SK-N-SH (cell line): ENCODE measurements at regions not wholly inside any gene's neighbourhood (a gene's known extent, or its start where the extent isn't known, plus 50 kb on each side); places are given as distances from the start of the nearest gene placed in this dataset.

Experiments
- CTCF ChIA-PET: fragments of 300-600, 350-600 bp; formaldehyde crosslinking; extraction: SDS; loops from one replicate; lab custom pipeline; 2021; lab: Yijun Ruan, JAX
- POLR2A ChIA-PET: fragments of 350-600 bp; sonication (Branson Sonifier 250); formaldehyde crosslinking; extraction: SDS; loops from one replicate; lab custom pipeline; 2020; ENCODE audit warnings: antibody characterized with exemption, inconsistent platforms; lab: Yijun Ruan, JAX
- DNase-seq: peaks from one replicate; pipeline ENCODE4 v3.0.0; 2012
- H2AFZ ChIP-seq: fragments of 200-600 bp; sonication (generic); 2 replicates; pipeline ENCODE4 v1.8.1; 2016; ENCODE audit warnings: antibody characterized with exemption, mild to moderate bottlenecking, low read depth
- H3F3A ChIP-seq: fragments of 200-600 bp; sonication (generic); replicated peaks from 2 replicates; pipeline ENCODE3; 2016; ENCODE audit warnings: antibody characterized with exemption, mild to moderate bottlenecking; ENCODE audit not compliant: insufficient read depth
- H3K27ac ChIP-seq, 2 experiments: fragments of 200-500 bp in 1 of 2; fragments of 200-600 bp in 1 of 2; sonication (Bioruptor generic) in 1 of 2; sonication (generic), shearing (Covaris generic) in 1 of 2; 2 replicates each; pipeline versions ENCODE4 v1.5.1 to v1.6.1; 2014 to 2016; ENCODE audit warnings: low read depth in 2 of 2, inconsistent platforms in 1 of 2, low read length in 1 of 2, mild to moderate bottlenecking in 1 of 2, mixed read lengths in 1 of 2
- H3K27me3 ChIP-seq: fragments of 200-600 bp; sonication (generic), shearing (Covaris generic); 2 replicates; pipeline ENCODE4 v1.6.1; 2016; ENCODE audit warnings: mixed run types; ENCODE audit not compliant: insufficient read depth
- H3K36me3 ChIP-seq, 2 experiments: fragments of 200-500 bp in 1 of 2; fragments of 200-600 bp in 1 of 2; sonication (Bioruptor generic) in 1 of 2; sonication (generic) in 1 of 2; replicated peaks in 1 of 2; 2 replicates each; pipeline versions ENCODE3 to v1.5.1; 2014 to 2016; ENCODE audit warnings: low read length in 1 of 2, mild to moderate bottlenecking in 1 of 2; ENCODE audit not compliant: insufficient read depth in 2 of 2, control insufficient read depth in 1 of 2
- H3K4me1 ChIP-seq, 2 experiments: fragments of 200-500 bp in 1 of 2; fragments of 200-600 bp in 1 of 2; sonication (Bioruptor generic) in 1 of 2; sonication (generic), shearing (Covaris generic) in 1 of 2; 2 replicates each; pipeline versions ENCODE4 v1.5.1 to v1.6.1; 2014 to 2016; ENCODE audit warnings: low read depth in 1 of 2, low read length in 1 of 2, mixed run types in 1 of 2; ENCODE audit not compliant: insufficient read depth in 2 of 2, control insufficient read depth in 1 of 2
- H3K4me2 ChIP-seq: fragments of 200-600 bp; sonication (generic), shearing (Covaris generic); 2 replicates; pipeline ENCODE4 v1.6.1; 2017; ENCODE audit warnings: mixed run types
- H3K4me3 ChIP-seq, 2 experiments: fragments of 200-500 bp in 1 of 2; fragments of 200-600 bp in 1 of 2; sonication (Bioruptor generic) in 1 of 2; sonication (generic), shearing (Covaris generic) in 1 of 2; 2 replicates each; pipeline versions ENCODE4 v1.5.1 to v1.8.1; 2014 to 2016; ENCODE audit warnings: low read depth in 2 of 2, inconsistent platforms in 1 of 2, low read length in 1 of 2, mild to moderate bottlenecking in 1 of 2, mixed read lengths in 1 of 2, moderate library complexity in 1 of 2
- H3K79me2 ChIP-seq: fragments of 200-600 bp; sonication (generic); 2 replicates; pipeline ENCODE4 v1.8.1; 2017; ENCODE audit warnings: mild to moderate bottlenecking; ENCODE audit not compliant: insufficient read depth
- H3K9ac ChIP-seq: fragments of 200-600 bp; sonication (generic); 2 replicates; pipeline ENCODE4 v1.6.1; 2017; ENCODE audit warnings: mixed run types
- H3K9me2 ChIP-seq: fragments of 200-600 bp; sonication (generic); 2 replicates; pipeline ENCODE4 v1.6.1; 2017; ENCODE audit warnings: mixed run types
- H3K9me3 ChIP-seq: fragments of 200-600 bp; sonication (generic); 2 replicates; pipeline ENCODE4 v1.6.1; 2017; ENCODE audit warnings: mixed run types, mild to moderate bottlenecking, moderate library complexity
- H4K20me1 ChIP-seq: fragments of 200-600 bp; sonication (generic); 2 replicates; pipeline ENCODE4 v1.6.1; 2017; ENCODE audit warnings: mild to moderate bottlenecking, mixed run types; ENCODE audit not compliant: insufficient read depth
- GATA2 ChIP-seq: sonication (generic); formaldehyde crosslinking; IDR thresholded peaks from 2 replicates; pipeline ENCODE4 v1.5.0; 2020; ENCODE audit warnings: mild to moderate bottlenecking, missing genetic modification reagents
- MEF2A ChIP-seq: IDR thresholded peaks from 2 replicates; pipeline ENCODE4 v1.4.0; 2012; ENCODE audit warnings: low read depth, borderline replicate concordance
- MXI1 ChIP-seq: IDR thresholded peaks from 2 replicates; pipeline ENCODE4 v1.6.1; 2012; ENCODE audit warnings: mild to moderate bottlenecking, low read depth, low read length, improper control_type of control experiment
- POLR2AphosphoS5 ChIP-seq: IDR thresholded peaks from 2 replicates; pipeline ENCODE4 v1.6.1; 2012; ENCODE audit warnings: low read depth, low read length
- RAD21 ChIP-seq: IDR thresholded peaks from 2 replicates; pipeline ENCODE4 v1.6.1; 2012; ENCODE audit warnings: mild to moderate bottlenecking, low read length
- RCOR1 ChIP-seq: fragments of 150-350 bp; IDR thresholded peaks from 2 replicates; pipeline ENCODE4 v1.6.1; 2017; ENCODE audit warnings: antibody characterized with exemption, low read length
- SIN3A ChIP-seq: IDR thresholded peaks from 2 replicates; pipeline ENCODE4 v1.6.1; 2012; ENCODE audit warnings: low read depth, mild to moderate bottlenecking, low read length, moderate library complexity, borderline replicate concordance
- SMC3 ChIP-seq: IDR thresholded peaks from 2 replicates; pipeline ENCODE4 v1.6.1; 2012; ENCODE audit warnings: low read depth, low read length, improper control_type of control experiment
- TCF12 ChIP-seq: IDR thresholded peaks from 2 replicates; pipeline ENCODE4 v1.4.0; 2012
- TEAD4 ChIP-seq: IDR thresholded peaks from 2 replicates; pipeline ENCODE4 v1.4.0; 2012; ENCODE audit warnings: mild to moderate bottlenecking, borderline replicate concordance; ENCODE audit not compliant: insufficient read depth
- USF1 ChIP-seq: IDR thresholded peaks from 2 replicates; pipeline ENCODE4 v1.4.0; 2012; ENCODE audit warnings: low read depth, borderline replicate concordance
- WGBS: methylation state at CpG from one replicate; pipeline ENCODE4 v1.1.6; 2017; ENCODE audit warnings: low lambda C conversion rate; 5-methylcytosine and 5-hydroxymethylcytosine counted together
- TF ChIP-seq, protein P1 (sequence below): IDR thresholded peaks from 2 replicates; pipeline ENCODE4 v1.6.1; 2012; ENCODE audit warnings: mild to moderate bottlenecking, low read depth, low read length, moderate library complexity

DNA sequence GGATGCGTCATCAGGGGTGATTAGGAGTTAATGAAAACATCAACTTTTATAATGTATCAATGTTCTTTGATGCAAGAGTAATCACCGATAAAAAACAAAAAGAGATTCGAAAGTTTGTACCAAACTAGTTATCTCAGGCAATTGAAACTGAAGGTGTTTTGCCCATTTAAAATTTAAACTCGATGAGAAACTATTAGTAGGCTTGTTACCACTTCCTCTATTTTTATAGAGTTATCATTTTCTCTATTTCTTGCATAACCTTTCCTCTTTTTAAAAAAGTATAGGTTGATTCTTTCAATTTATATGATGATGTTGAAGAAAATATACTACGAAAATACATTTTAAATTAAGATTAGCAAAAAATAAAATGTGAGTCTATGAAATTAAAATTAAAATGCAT, 597.3 kb upstream of the POT1 start:
- no peak overlapping the region for H3K27ac ChIP-seq
- H3F3A ChIP-seq = no peaks in the 10 kb centered on the region
- no peaks in the 10 kb centered on the region for H3K9me3 ChIP-seq
- H3K4me3 ChIP-seq = no peak overlapping the region
- no peaks in the 10 kb centered on the region for H3K36me3 ChIP-seq
- H3K4me2 ChIP-seq = no peak overlapping the region
- H3K79me2 ChIP-seq = no peaks in the 10 kb centered on the region
- POLR2A ChIA-PET = no interaction called here
- H4K20me1 ChIP-seq = no peaks in the 10 kb centered on the region
- 55% methylated on average over 5 of the region's 5 CpGs for WGBS
- H3K27me3 ChIP-seq = no peaks in the 10 kb centered on the region
- DNase-seq = no peak
- CTCF ChIA-PET = no interaction called here
- no peaks in the 10 kb centered on the region for H3K9me2 ChIP-seq
- no peak overlapping the region for H3K9ac ChIP-seq
- H3K4me1 ChIP-seq = peaks cover 0 to 3% of the 10 kb centered on the region in 2 experiments; a peak in 1 of 4 replicates
- no peak for TF ChIP-seq SMC3
- TF ChIP-seq, protein P1, sequence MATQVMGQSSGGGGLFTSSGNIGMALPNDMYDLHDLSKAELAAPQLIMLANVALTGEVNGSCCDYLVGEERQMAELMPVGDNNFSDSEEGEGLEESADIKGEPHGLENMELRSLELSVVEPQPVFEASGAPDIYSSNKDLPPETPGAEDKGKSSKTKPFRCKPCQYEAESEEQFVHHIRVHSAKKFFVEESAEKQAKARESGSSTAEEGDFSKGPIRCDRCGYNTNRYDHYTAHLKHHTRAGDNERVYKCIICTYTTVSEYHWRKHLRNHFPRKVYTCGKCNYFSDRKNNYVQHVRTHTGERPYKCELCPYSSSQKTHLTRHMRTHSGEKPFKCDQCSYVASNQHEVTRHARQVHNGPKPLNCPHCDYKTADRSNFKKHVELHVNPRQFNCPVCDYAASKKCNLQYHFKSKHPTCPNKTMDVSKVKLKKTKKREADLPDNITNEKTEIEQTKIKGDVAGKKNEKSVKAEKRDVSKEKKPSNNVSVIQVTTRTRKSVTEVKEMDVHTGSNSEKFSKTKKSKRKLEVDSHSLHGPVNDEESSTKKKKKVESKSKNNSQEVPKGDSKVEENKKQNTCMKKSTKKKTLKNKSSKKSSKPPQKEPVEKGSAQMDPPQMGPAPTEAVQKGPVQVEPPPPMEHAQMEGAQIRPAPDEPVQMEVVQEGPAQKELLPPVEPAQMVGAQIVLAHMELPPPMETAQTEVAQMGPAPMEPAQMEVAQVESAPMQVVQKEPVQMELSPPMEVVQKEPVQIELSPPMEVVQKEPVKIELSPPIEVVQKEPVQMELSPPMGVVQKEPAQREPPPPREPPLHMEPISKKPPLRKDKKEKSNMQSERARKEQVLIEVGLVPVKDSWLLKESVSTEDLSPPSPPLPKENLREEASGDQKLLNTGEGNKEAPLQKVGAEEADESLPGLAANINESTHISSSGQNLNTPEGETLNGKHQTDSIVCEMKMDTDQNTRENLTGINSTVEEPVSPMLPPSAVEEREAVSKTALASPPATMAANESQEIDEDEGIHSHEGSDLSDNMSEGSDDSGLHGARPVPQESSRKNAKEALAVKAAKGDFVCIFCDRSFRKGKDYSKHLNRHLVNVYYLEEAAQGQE = no peak
- TF ChIP-seq SIN3A = no peak
- TF ChIP-seq MXI1 = no peak
- TF ChIP-seq POLR2AphosphoS5 = no peak
- no peak for TF ChIP-seq RAD21
- TF ChIP-seq TEAD4 = no peak
- no peak for TF ChIP-seq MEF2A
- no peak overlapping the region for H2AFZ ChIP-seq

- no peaks in the 10 kb centered on the region for H3K9me3 ChIP-seq
- no peak overlapping the region for H3K4me2 ChIP-seq
- H4K20me1 ChIP-seq = no peaks in the 10 kb centered on the region
- ChIA-PET CTCF (no interaction called here), POLR2A (no interaction called here)
- H3K27ac ChIP-seq = no peak overlapping the region
- H3K4me1 ChIP-seq = no peaks in the 10 kb centered on the region; a peak in 1 of 4 replicates
- no peak overlapping the region for H3K9ac ChIP-seq
- no peak overlapping the region for H2AFZ ChIP-seq
- no peak for DNase-seq
- no peaks in the 10 kb centered on the region for H3K27me3 ChIP-seq
- H3F3A ChIP-seq = no peaks in the 10 kb centered on the region
- no peaks in the 10 kb centered on the region for H3K9me2 ChIP-seq
- H3K36me3 ChIP-seq = no peaks in the 10 kb centered on the region
- TF ChIP-seq USF1 (no peak), RCOR1 (no peak), TCF12 (no peak), GATA2 (CRISPR knock-in tag) (no peak)
- no peaks in the 10 kb centered on the region for H3K79me2 ChIP-seq
- no peak overlapping the region for H3K4me3 ChIP-seq
- 37% methylated on average over 1 of the region's 1 CpG for WGBS
Measured at GRCh38 chr7:125526092-125526491, 596.5 kb upstream of the POT1 start.
